Karpas-422 (cell line): ENCODE measurements at regions not wholly inside any gene's neighbourhood (a gene's known extent, or its start where the extent isn't known, plus 50 kb on each side); places are given as distances from the start of the nearest gene placed in this dataset.
"Not testable (repeated sequence)": the region's sequence is repeated elsewhere in the genome, so short reads cannot be mapped to it uniquely, and the experiment has no call there.

Source experiments
- DNase-seq: peaks from one replicate; pipeline ENCODE4 v3.0.0-alpha.2; 2015
- H2AFZ ChIP-seq: fragments of 200-600 bp; sonication (generic); 2 replicates; pipeline ENCODE4 v1.6.1; 2014; ENCODE audit warnings: antibody characterized with exemption, low read length, mixed read lengths
- H3K27ac ChIP-seq: fragments of 200-600 bp; sonication (generic); 2 replicates; pipeline ENCODE4 v1.5.1; 2014; ENCODE audit warnings: mild to moderate bottlenecking, low read length, moderate library complexity
- H3K27me3 ChIP-seq: fragments of 200-600 bp; sonication (generic); 2 replicates; pipeline ENCODE4 v1.6.1; 2014; ENCODE audit warnings: low read length, mixed read lengths
- H3K36me3 ChIP-seq: fragments of 200-600 bp; sonication (generic); 2 replicates; pipeline ENCODE4 v1.6.1; 2014; ENCODE audit warnings: low read length, mixed read lengths; ENCODE audit not compliant: insufficient read depth
- H3K4me1 ChIP-seq: fragments of 200-600 bp; sonication (generic); 2 replicates; pipeline ENCODE4 v1.6.1; 2014; ENCODE audit warnings: mild to moderate bottlenecking, low read length, mixed read lengths
- H3K4me2 ChIP-seq: fragments of 200-600 bp; sonication (generic); 2 replicates; pipeline ENCODE4 v1.6.1; 2014; ENCODE audit warnings: low read length, low read depth, mild to moderate bottlenecking; ENCODE audit not compliant: poor library complexity, severe bottlenecking
- H3K4me3 ChIP-seq: fragments of 200-600 bp; sonication (generic); 2 replicates; pipeline ENCODE4 v1.5.1; 2014; ENCODE audit warnings: mild to moderate bottlenecking, antibody characterized with exemption, low read length, mixed read lengths
- H3K79me2 ChIP-seq: fragments of 200-600 bp; sonication (generic); 2 replicates; pipeline ENCODE4 v1.6.1; 2014; ENCODE audit warnings: mild to moderate bottlenecking, low read length, mixed read lengths
- H3K9ac ChIP-seq: fragments of 200-600 bp; sonication (generic); 2 replicates; pipeline ENCODE4 v1.6.0; 2014; ENCODE audit warnings: low read length
- H3K9me2 ChIP-seq: fragments of 200-600 bp; sonication (generic), shearing (Covaris generic); replicated peaks from 2 replicates; pipeline ENCODE4 v1.6.0; 2014; ENCODE audit warnings: mild to moderate bottlenecking, low read length, moderate library complexity; ENCODE audit not compliant: insufficient read depth
- H3K9me3 ChIP-seq: fragments of 300-700, 200-600 bp; sonication (generic); 2 replicates; pipeline ENCODE4 v1.6.1; 2014; ENCODE audit warnings: low read length, mixed read lengths
- H4K20me1 ChIP-seq: fragments of 200-600 bp; sonication (generic); 2 replicates; pipeline ENCODE4 v1.6.1; 2014; ENCODE audit warnings: mild to moderate bottlenecking, antibody characterized with exemption, low read length, low read depth; ENCODE audit not compliant: insufficient read depth

GRCh38 chr15:20253047-20253615 is 288.5 kb downstream of the GOLGA6L6 start:
- H3K9ac ChIP-seq, H3K36me3 ChIP-seq, H3K4me1 ChIP-seq, H3K4me2 ChIP-seq, H3K9me2 ChIP-seq, H3K27me3 ChIP-seq, H4K20me1 ChIP-seq, DNase-seq, H3K79me2 ChIP-seq, H3K4me3 ChIP-seq, H2AFZ ChIP-seq, H3K27ac ChIP-seq, H3K9me3 ChIP-seq: not testable (repeated sequence)

- not testable (repeated sequence) for H3K27ac ChIP-seq, H3K79me2 ChIP-seq, H3K9me3 ChIP-seq, DNase-seq, H3K27me3 ChIP-seq, H3K4me3 ChIP-seq, H3K36me3 ChIP-seq, H3K4me1 ChIP-seq, H4K20me1 ChIP-seq, H3K4me2 ChIP-seq, H3K9ac ChIP-seq, H2AFZ ChIP-seq, H3K9me2 ChIP-seq
Measured at GRCh38 chr15:20252040-20252439, 289.6 kb downstream of the GOLGA6L6 start.

- not testable (repeated sequence) for H4K20me1 ChIP-seq, H3K4me3 ChIP-seq, H3K4me2 ChIP-seq, H3K27me3 ChIP-seq, H3K27ac ChIP-seq, DNase-seq, H3K79me2 ChIP-seq, H3K9me2 ChIP-seq, H3K9me3 ChIP-seq, H2AFZ ChIP-seq, H3K36me3 ChIP-seq, H3K9ac ChIP-seq, H3K4me1 ChIP-seq
Measured at GRCh38 chr15:20251214-20252005, 290.2 kb downstream of the GOLGA6L6 start.

GRCh38 chr15:20250206-20250605 is 291.4 kb downstream of the GOLGA6L6 start:
- not testable (repeated sequence) for H3K9me3 ChIP-seq, H4K20me1 ChIP-seq, H3K9me2 ChIP-seq, H3K27ac ChIP-seq, H3K27me3 ChIP-seq, H3K36me3 ChIP-seq, H3K4me1 ChIP-seq, H3K4me2 ChIP-seq, DNase-seq, H3K4me3 ChIP-seq, H3K79me2 ChIP-seq, H3K9ac ChIP-seq, H2AFZ ChIP-seq

GRCh38 chr15:20249677-20249970 is 292.0 kb downstream of the GOLGA6L6 start:
- not testable (repeated sequence) for H3K27ac ChIP-seq, H3K9me2 ChIP-seq, H3K79me2 ChIP-seq, H3K9ac ChIP-seq, H3K27me3 ChIP-seq, DNase-seq, H3K4me2 ChIP-seq, H4K20me1 ChIP-seq, H3K9me3 ChIP-seq, H2AFZ ChIP-seq, H3K4me3 ChIP-seq, H3K36me3 ChIP-seq, H3K4me1 ChIP-seq

- not testable (repeated sequence) for H3K9me3 ChIP-seq, H4K20me1 ChIP-seq, H3K9me2 ChIP-seq, DNase-seq, H3K4me1 ChIP-seq, H3K79me2 ChIP-seq, H3K27ac ChIP-seq, H3K4me2 ChIP-seq, H3K9ac ChIP-seq, H3K27me3 ChIP-seq, H3K36me3 ChIP-seq, H2AFZ ChIP-seq, H3K4me3 ChIP-seq
Measured at GRCh38 chr15:20248434-20248833, 293.2 kb downstream of the GOLGA6L6 start.

- not testable (repeated sequence) for H3K36me3 ChIP-seq, H3K27ac ChIP-seq, H3K9ac ChIP-seq, H3K4me1 ChIP-seq, H2AFZ ChIP-seq, H3K27me3 ChIP-seq, H3K9me3 ChIP-seq, H3K4me3 ChIP-seq, H3K9me2 ChIP-seq, H3K4me2 ChIP-seq, H3K79me2 ChIP-seq, H4K20me1 ChIP-seq, DNase-seq
Measured at GRCh38 chr15:20247137-20247536, 294.5 kb downstream of the GOLGA6L6 start.

- H2AFZ ChIP-seq, H3K4me2 ChIP-seq, H3K27me3 ChIP-seq, H3K4me3 ChIP-seq, H3K9me2 ChIP-seq, H3K9me3 ChIP-seq, H3K36me3 ChIP-seq, H3K27ac ChIP-seq, DNase-seq, H3K4me1 ChIP-seq, H3K9ac ChIP-seq, H3K79me2 ChIP-seq, H4K20me1 ChIP-seq: not testable (repeated sequence)
Measured at GRCh38 chr15:20246624-20247023, 295.0 kb downstream of the GOLGA6L6 start.

- H2AFZ ChIP-seq, H3K79me2 ChIP-seq, H3K9me2 ChIP-seq, H3K9me3 ChIP-seq, H3K4me3 ChIP-seq, H3K4me1 ChIP-seq, H4K20me1 ChIP-seq, H3K36me3 ChIP-seq, H3K27me3 ChIP-seq, H3K9ac ChIP-seq, H3K27ac ChIP-seq, DNase-seq, H3K4me2 ChIP-seq: not testable (repeated sequence)
Measured at GRCh38 chr15:20245856-20246255, 295.7 kb downstream of the GOLGA6L6 start.
